Nephron (organoid): ENCODE measurements at regions not wholly inside any gene's neighbourhood (a gene's known extent, or its start where the extent isn't known, plus 50 kb on each side); places are given as distances from the start of the nearest gene placed in this dataset.

Source experiments
- H3K27ac Mint-ChIP-seq, 3 experiments: 2 replicates each; pipeline ENCODE4 v1.8.0; 2020; ENCODE audit warnings: mixed read lengths in 3 of 3, mild to moderate bottlenecking in 2 of 3, moderate library complexity in 1 of 3
- H3K27me3 Mint-ChIP-seq: 2 replicates; pipeline ENCODE4 v1.8.0; 2021; ENCODE audit warnings: low read depth, mild to moderate bottlenecking, moderate library complexity, mixed read lengths
- H3K36me3 Mint-ChIP-seq: 2 replicates; pipeline ENCODE4 v1.8.0; 2020; ENCODE audit warnings: low read depth, mixed read lengths
- H3K4me1 Mint-ChIP-seq: 2 replicates; pipeline ENCODE4 v1.8.0; 2020; ENCODE audit warnings: mixed read lengths
- H3K4me3 Mint-ChIP-seq, 3 experiments: 2 replicates each; pipeline ENCODE4 v1.8.0; 2020; ENCODE audit warnings: mild to moderate bottlenecking in 3 of 3, mixed read lengths in 3 of 3, moderate library complexity in 2 of 3
- H3K9me3 Mint-ChIP-seq: 2 replicates; pipeline ENCODE4 v1.8.0; 2020; ENCODE audit warnings: mixed read lengths
- TF ChIP-seq, protein P1 (sequence below), 3 experiments: fragments of 200-600 bp; sonication (generic); IDR thresholded peaks; one replicate each; pipeline ENCODE4 v1.5.0; 2021; ENCODE audit warnings: antibody characterized with exemption in 3 of 3; ENCODE audit not compliant: unreplicated experiment in 3 of 3

GRCh38 chrX:140165849-140166248, 200.5 kb upstream of the CXorf66 start:
- H3K27me3 Mint-ChIP-seq, result no peaks in the 10 kb centered on the region
- no peak overlapping the region for H3K27ac Mint-ChIP-seq
- no peaks in the 10 kb centered on the region for H3K36me3 Mint-ChIP-seq

DNA sequence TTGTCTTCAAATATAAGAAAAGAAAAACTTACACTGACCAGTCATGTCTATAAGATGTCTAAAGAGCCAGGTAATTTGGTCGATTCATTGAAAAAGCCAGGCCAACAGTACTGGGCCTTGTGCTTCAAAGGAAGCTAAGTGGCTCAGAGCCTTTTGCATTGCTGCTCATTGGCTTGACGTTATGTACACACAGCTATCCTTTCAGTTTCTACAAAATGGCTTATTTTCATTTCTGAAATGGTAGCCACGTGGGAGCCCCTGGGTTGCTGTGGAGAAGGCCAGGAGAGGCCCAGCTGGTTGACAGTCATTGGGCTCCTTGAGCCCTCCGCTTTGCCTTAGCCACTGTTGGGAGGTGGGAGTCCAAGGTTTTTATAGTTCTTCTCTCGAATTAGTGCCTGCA, 199.1 kb upstream of the CXorf66 start:
- no peaks in the 10 kb centered on the region for H3K9me3 Mint-ChIP-seq
- no peak overlapping the region for H3K4me3 Mint-ChIP-seq
- peaks cover 20% of the 10 kb centered on the region for H3K4me1 Mint-ChIP-seq
- H3K27me3 Mint-ChIP-seq, result no peaks in the 10 kb centered on the region
- TF ChIP-seq, protein P1, sequence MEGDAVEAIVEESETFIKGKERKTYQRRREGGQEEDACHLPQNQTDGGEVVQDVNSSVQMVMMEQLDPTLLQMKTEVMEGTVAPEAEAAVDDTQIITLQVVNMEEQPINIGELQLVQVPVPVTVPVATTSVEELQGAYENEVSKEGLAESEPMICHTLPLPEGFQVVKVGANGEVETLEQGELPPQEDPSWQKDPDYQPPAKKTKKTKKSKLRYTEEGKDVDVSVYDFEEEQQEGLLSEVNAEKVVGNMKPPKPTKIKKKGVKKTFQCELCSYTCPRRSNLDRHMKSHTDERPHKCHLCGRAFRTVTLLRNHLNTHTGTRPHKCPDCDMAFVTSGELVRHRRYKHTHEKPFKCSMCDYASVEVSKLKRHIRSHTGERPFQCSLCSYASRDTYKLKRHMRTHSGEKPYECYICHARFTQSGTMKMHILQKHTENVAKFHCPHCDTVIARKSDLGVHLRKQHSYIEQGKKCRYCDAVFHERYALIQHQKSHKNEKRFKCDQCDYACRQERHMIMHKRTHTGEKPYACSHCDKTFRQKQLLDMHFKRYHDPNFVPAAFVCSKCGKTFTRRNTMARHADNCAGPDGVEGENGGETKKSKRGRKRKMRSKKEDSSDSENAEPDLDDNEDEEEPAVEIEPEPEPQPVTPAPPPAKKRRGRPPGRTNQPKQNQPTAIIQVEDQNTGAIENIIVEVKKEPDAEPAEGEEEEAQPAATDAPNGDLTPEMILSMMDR (IDR thresholded peaks at IDR 0.05; ENCODE audit: unreplicated experiment in 3 of 3), result no peak
- no peaks in the 10 kb centered on the region for H3K36me3 Mint-ChIP-seq
- no peak overlapping the region for H3K27ac Mint-ChIP-seq

More at GRCh38 chrX:140165849-140166248, 200.5 kb upstream of the CXorf66 start:
- TF ChIP-seq, protein P1 (IDR thresholded peaks at IDR 0.05; ENCODE audit: unreplicated experiment in 3 of 3), result no peak
- H3K4me3 Mint-ChIP-seq, result no peak overlapping the region
- H3K4me1 Mint-ChIP-seq, result peaks cover 20% of the 10 kb centered on the region
- no peaks in the 10 kb centered on the region for H3K9me3 Mint-ChIP-seq

GRCh38 chrX:140163371-140164159, 198.2 kb upstream of the CXorf66 start:
- Mint-ChIP-seq H3K9me3 (no peaks in the 10 kb centered on the region), H3K4me3 (no peak overlapping the region), H3K27ac (no peak overlapping the region), H3K27me3 (no peaks in the 10 kb centered on the region), H3K36me3 (no peaks in the 10 kb centered on the region), H3K4me1 (peaks cover 20% of the 10 kb centered on the region)
- TF ChIP-seq, protein P1 (IDR thresholded peaks at IDR 0.05; ENCODE audit: unreplicated experiment in 3 of 3), result no peak

DNA sequence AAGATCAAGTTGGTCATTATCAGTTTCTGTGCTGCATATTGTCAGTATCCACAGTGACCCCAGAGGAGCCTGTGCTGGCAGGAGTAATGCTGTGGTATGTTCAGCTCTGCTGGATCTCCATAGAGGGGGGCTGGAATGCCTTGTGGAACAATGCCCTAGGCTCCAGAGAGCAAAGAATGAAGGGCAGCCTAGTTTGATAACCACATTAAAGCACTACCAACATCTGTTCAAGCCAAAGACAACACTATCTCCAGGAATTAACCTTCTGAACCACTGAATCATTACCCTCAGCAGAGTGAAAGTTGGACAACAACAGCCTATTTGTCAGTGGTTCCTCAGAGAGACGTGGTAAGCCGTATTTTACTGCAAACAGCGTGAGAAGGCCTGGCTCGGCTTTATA, 192.3 kb upstream of the CXorf66 start:
- peaks cover 5% of the 10 kb centered on the region for H3K4me1 Mint-ChIP-seq

DNA sequence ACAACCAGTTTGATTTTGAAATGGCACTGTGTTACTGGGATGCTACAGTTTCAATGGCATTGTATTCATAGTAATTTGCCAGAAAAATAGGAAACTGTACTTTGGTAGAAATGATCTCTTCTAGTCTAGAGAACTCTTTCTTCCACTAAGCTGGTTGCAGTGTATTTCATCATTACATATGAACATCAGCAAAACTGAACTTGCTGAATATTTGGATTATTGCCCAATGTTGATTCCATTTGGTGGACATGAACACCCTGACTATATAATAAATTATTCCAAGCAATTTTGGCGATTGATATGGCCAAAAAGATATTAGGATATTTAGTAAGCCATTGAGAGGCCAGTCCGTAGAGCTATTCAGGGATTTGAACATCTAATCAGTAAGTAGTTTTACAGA, 191.8 kb upstream of the CXorf66 start:
- H3K27me3 Mint-ChIP-seq, result peaks cover 9% of the 10 kb centered on the region
- H3K36me3 Mint-ChIP-seq, result no peaks in the 10 kb centered on the region
- TF ChIP-seq, protein P1 (IDR thresholded peaks at IDR 0.05; ENCODE audit: unreplicated experiment in 3 of 3), result no peak
- no peaks in the 10 kb centered on the region for H3K9me3 Mint-ChIP-seq
- H3K27ac Mint-ChIP-seq, result no peak overlapping the region
- peaks cover 5% of the 10 kb centered on the region for H3K4me1 Mint-ChIP-seq
- H3K4me3 Mint-ChIP-seq, result no peak overlapping the region

More for the DNA sequence above, 192.3 kb upstream of the CXorf66 start:
- Mint-ChIP-seq H3K36me3 (no peaks in the 10 kb centered on the region), H3K4me3 (no peak overlapping the region), H3K27ac (no peak overlapping the region), H3K9me3 (no peaks in the 10 kb centered on the region), H3K27me3 (peaks cover 7% of the 10 kb centered on the region)
- TF ChIP-seq, protein P1 (IDR thresholded peaks at IDR 0.05; ENCODE audit: unreplicated experiment in 3 of 3), result no peak

DNA sequence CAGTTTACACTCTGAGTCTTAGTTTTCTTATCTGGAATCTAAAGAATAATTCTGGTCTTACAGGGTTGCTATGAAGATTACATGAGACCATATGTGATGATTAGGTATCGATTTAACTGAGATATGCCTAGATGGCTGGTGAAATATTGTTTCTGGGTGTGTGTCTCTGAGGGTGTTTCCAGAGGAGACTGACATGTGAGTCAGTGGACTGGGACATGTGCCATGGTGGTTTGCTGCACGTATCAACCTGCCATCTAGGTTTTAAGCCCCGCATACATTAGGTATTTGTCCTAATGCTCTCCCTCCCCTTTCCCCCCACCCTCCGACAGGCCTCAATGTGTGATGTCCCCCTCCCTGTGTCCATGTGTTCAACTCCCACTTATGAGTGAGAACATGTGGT, 186.0 kb upstream of the CXorf66 start:
- Mint-ChIP-seq H3K4me1 (no peaks in the 10 kb centered on the region), H3K9me3 (no peaks in the 10 kb centered on the region), H3K27ac (no peak overlapping the region), H3K36me3 (no peaks in the 10 kb centered on the region), H3K27me3 (peaks cover 9% of the 10 kb centered on the region), H3K4me3 (no peak overlapping the region)
- TF ChIP-seq, protein P1 (IDR thresholded peaks at IDR 0.05; ENCODE audit: unreplicated experiment in 3 of 3), result no peak
